ENCODE measurements at regions not wholly inside any gene's neighbourhood (a gene's known extent, or its start where the extent isn't known, plus 50 kb on each side); places are given as distances from the start of the nearest gene placed in this dataset.
"Not testable (repeated sequence)": the region's sequence is repeated elsewhere in the genome, so short reads cannot be mapped to it uniquely, and the experiment has no call there.

GRCh38 chr6:14383393-14384174, 266.0 kb downstream of the CD83 start:
- DNase-seq (ENCODE audit: low read depth in 4 of 4, low spot score in 3 of 4), result no peak

DNA sequence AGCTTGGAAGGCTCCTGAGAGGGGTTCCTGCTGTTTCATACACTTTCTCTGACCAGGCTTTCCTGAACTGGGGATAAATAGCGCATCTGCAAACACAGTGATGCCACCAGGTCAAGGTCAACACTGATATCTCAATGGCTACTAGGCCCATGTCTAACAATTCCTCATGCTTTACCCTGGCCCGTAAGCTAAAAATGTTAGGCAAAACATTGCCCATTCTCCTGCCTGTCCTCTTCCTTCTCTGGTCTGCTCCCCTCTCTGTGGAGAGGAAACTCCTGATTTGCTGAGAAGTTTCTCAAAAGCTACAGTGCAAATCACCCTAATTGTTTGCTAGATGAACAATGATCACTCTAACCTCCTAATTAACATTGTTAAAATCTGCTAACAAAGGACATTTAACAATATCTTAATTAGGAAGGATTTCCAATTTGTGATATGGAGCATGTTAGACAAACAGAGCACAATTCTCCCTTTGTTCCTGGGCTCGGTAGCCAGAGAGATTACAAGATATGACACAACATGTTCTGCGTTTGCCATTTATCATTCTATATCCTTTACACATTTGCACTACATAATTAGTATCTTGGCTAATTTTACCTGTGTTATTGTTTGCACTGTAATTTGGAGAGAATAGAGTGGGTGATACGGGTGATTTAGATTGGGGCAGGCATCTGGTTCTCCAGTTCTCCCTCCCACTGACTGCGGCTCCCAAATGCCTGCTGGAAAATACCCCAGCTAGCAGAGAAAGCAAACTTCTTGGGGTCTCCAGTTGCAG, 266.8 kb downstream of the CD83 start:
- DNase-seq (ENCODE audit: low read depth in 4 of 4, low spot score in 3 of 4), result no peak

DNA sequence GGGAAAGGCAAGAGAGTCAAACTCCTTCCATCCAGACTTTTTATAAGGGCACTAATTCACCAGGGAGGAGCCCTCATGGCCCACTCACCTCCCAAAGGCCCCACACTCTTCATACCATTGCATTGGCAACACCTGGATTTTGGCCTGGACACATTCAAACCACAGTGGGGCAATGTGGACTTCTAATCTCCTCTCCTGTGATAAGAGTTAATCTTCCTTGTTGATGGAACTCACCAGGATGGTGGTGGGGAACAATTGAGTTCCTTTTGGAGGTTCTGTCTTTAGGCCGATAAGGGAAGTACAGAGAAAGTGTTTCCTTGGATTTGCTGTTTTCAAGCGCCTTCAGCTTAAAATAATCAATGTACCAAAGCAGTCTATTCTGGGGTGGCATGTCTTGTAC, 268.7 kb downstream of the CD83 start:
- DNase-seq (ENCODE audit: low read depth in 4 of 4, low spot score in 3 of 4), result no peak

DNA sequence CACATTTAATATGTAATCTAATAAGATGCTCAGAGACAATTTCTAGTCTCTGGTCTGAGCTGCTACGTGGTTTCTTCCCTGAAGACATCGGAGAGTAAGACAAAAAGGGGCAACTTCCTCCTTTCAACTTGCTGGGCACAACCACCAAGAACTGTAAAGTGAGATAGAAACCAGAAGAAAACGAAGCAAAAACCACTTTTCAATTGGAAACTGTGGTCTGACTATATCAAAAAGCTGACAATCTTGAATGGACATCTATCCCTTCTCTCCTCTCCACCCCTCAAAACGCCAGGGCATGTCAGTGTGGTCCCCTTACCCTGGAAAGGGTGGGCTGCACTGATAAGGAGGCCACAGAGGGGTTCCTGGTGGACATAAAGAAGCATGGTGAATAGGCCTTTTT, 269.1 kb downstream of the CD83 start:
- no peak for DNase-seq (ENCODE audit: low read depth in 4 of 4, low spot score in 3 of 4)

- no peak for DNase-seq (ENCODE audit: low read depth in 4 of 4, low spot score in 3 of 4)
Measured at GRCh38 chr6:14388371-14388770, 270.8 kb downstream of the CD83 start.

DNA sequence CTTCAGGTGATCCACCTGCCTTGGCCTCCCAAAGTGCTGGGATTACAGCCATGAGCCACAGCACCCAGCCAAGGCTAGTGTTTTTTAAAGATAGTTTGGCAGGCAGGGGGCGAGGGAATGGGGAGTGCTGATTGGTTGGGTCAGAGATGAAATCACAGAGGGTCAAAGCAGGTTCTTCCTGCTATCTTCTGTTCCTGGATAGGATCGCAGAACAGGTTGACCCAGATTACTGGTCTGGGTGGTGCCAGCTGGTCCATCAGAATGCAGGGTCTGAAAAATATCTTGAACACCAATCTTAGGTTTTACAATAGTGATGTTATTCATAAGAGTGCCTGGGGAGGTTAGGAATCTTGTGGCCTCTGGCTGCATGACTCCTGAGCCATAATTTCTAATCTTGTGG, 272.2 kb downstream of the CD83 start:
- not testable (repeated sequence) for DNase-seq (ENCODE audit: low read depth in 4 of 4, low spot score in 3 of 4)

- no peak for DNase-seq (ENCODE audit: low read depth in 4 of 4, low spot score in 3 of 4)
Measured at GRCh38 chr6:14390805-14391204, 273.2 kb downstream of the CD83 start.

DNA sequence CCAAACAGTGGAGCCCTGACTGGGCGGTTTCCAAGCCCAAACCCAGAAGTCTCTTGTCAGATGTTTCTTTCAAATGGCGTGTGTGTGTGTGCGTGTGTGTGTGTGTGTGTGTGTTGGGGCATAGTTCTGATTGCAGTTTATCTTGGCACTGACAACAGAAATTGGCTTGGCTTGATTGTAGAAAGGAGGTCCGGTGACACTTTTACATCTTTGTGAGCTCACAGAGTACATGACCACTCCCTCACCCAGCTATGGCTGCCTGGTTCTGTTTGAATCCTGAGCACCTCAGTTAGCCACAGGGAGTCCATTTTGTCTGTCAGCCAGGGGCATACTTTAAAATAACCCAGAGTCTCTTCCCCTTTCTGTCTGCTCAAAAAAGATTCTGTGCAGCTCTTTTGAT, 276.3 kb downstream of the CD83 start:
- no peak for DNase-seq (ENCODE audit: low read depth in 4 of 4, low spot score in 3 of 4)

GRCh38 chr6:14396392-14396791, 278.8 kb downstream of the CD83 start:
- no peak for DNase-seq (ENCODE audit: low read depth in 4 of 4, low spot score in 3 of 4)

GRCh38 chr6:14396826-14397517, 279.4 kb downstream of the CD83 start:
- DNase-seq (ENCODE audit: low read depth in 4 of 4, low spot score in 3 of 4), result no peak

GRCh38 chr6:14397518-14397901, 279.9 kb downstream of the CD83 start:
- no peak for DNase-seq (ENCODE audit: low read depth in 4 of 4, low spot score in 3 of 4)

DNA sequence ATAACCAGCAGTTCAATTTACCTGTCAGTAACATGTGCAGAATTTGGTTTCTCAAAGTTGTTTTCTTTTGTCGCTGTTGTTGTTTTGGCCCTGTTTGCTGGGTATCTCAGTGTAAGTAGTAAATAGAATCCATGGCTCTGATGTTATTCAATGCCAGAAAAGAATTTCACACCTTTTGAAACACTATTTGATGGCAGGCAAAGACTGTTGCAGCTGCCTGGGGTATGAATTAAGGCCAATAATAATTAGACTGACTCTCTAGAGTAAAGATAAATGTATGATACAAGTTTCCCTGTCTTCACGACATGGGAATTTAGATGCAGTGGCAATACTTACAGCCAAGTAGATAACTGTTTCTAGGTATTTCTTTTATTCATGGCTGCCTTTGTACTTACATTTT, 281.4 kb downstream of the CD83 start:
- no peak for DNase-seq (ENCODE audit: low read depth in 4 of 4, low spot score in 3 of 4)

GRCh38 chr6:14399635-14400034, 282.1 kb downstream of the CD83 start:
- no peak for DNase-seq (ENCODE audit: low read depth in 4 of 4, low spot score in 3 of 4)

DNA sequence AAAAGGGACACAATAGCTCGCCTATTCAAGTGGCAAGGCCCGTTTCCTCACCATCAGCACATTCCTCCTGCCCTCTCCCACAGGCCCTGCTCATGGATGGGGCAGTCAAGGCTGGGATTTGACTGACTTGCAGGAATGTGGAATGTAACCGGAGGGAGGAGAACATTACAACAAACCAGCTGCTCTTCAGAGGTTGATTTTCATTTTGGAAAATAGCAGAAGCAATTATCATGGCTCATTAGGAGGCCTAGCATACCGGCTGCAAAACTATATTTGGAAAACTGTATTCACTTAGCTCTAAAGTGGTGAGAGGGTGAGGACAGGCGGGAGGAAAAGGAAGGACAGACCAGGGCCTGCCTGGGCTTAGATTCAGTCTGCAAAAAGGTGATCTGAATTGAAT, 283.7 kb downstream of the CD83 start:
- DNase-seq (ENCODE audit: low read depth in 4 of 4, low spot score in 3 of 4), result peak in 1 of 4 donors; percentile 27

GRCh38 chr6:14406614-14407331, 289.2 kb downstream of the CD83 start:
- no peak for DNase-seq (ENCODE audit: low read depth in 4 of 4, low spot score in 3 of 4)

DNA sequence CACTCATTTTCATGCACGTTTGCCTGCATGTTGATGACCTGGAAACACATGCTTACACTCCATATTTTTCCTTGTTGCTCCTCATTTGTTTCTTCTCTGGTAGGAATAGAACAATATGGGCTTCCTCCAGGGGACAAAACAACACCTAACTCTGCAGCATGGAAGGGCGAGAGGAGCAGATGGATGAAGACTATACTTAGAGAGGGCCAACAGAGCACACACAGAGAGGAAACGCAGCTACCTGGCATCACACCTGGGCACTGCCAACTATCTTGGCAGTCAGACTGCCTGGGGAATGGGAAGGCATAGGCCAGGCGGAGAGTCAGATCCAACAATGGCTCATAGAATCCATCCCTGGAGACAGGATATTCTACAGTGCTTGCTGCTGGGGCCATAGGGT, 290.9 kb downstream of the CD83 start:
- DNase-seq (ENCODE audit: low read depth in 4 of 4, low spot score in 3 of 4), result no peak

- DNase-seq (ENCODE audit: low read depth in 4 of 4, low spot score in 3 of 4), result no peak
Measured at GRCh38 chr6:14412026-14412425, 294.5 kb downstream of the CD83 start.

- no peak for DNase-seq (ENCODE audit: low read depth in 4 of 4, low spot score in 3 of 4)
Measured at GRCh38 chr6:14415452-14415851, 297.9 kb downstream of the CD83 start.

DNA sequence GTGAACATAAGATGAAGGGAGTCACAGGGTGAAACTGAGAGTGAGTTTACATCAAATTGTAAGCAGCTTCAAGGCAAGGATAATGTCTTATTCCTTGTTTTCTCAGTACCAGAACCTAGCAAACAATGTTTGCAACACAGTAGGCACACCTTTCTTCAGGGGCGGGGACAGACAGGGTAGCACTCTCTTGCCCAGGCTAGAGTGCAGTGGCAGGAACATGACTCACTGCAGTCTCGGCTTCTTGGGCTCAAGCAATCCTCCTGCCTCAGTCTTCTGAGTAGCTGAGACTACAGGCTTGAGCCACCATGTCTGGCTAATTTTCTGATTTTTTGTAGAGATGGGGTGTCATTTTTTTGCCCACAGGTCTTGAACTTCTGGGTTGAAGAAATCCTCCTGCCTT, 299.8 kb downstream of the CD83 start:
- DNase-seq (ENCODE audit: low read depth in 4 of 4, low spot score in 3 of 4), result no peak

GRCh38 chr6:14419224-14419623, 301.7 kb downstream of the CD83 start:
- not testable (repeated sequence) for DNase-seq (ENCODE audit: low read depth in 4 of 4, low spot score in 3 of 4)

GRCh38 chr6:14422061-14422460, 304.5 kb downstream of the CD83 start:
- no peak for DNase-seq (ENCODE audit: low read depth in 4 of 4, low spot score in 3 of 4)

Measured in left renal pelvis (tissue), 4 donors.